T-helper 22 cell (primary cell): ENCODE measurements at regions not wholly inside any gene's neighbourhood (a gene's known extent, or its start where the extent isn't known, plus 50 kb on each side); places are given as distances from the start of the nearest gene placed in this dataset.

ENCODE experiments used
- DNase-seq: peaks from one replicate; pipeline ENCODE4 v3.0.0-alpha.2; 2020; ENCODE audit warnings: low read depth

GRCh38 chr7:106419455-106420182 lies 134.8 kb upstream of the NAMPT start:
- no peak for DNase-seq

- DNase-seq: no peak
Measured at GRCh38 chr7:106418526-106418925, 133.7 kb upstream of the NAMPT start.

- no peak for DNase-seq
Measured at GRCh38 chr7:106418094-106418493, 133.3 kb upstream of the NAMPT start.

GRCh38 chr7:106417273-106417902 lies 132.6 kb upstream of the NAMPT start:
- DNase-seq: no peak

- no peak for DNase-seq
Measured at GRCh38 chr7:106416430-106416829, 131.6 kb upstream of the NAMPT start.

GRCh38 chr7:106415433-106415832 lies 130.7 kb upstream of the NAMPT start:
- DNase-seq: no peak

- DNase-seq: no peak
Measured at GRCh38 chr7:106413446-106413845, 128.7 kb upstream of the NAMPT start.

- DNase-seq: no peak
Measured at GRCh38 chr7:106405697-106406141, 120.9 kb upstream of the NAMPT start.

- DNase-seq: no peak
Measured at GRCh38 chr7:106402898-106403297, 118.1 kb upstream of the NAMPT start.

- DNase-seq: no peak
Measured at GRCh38 chr7:106400923-106401322, 116.1 kb upstream of the NAMPT start.

GRCh38 chr7:106398786-106399185 lies 114.0 kb upstream of the NAMPT start:
- DNase-seq: no peak

GRCh38 chr7:106397994-106398393 lies 113.2 kb upstream of the NAMPT start:
- DNase-seq: no peak

- no peak for DNase-seq
Measured at GRCh38 chr7:106394526-106394925, 109.7 kb upstream of the NAMPT start.

GRCh38 chr7:106393564-106394251 lies 108.9 kb upstream of the NAMPT start:
- DNase-seq: no peak

- no peak for DNase-seq
Measured at GRCh38 chr7:106392590-106392989, 107.8 kb upstream of the NAMPT start.

GRCh38 chr7:106392144-106392543 lies 107.4 kb upstream of the NAMPT start:
- DNase-seq: no peak

GRCh38 chr7:106386958-106387357 lies 102.2 kb upstream of the NAMPT start:
- no peak for DNase-seq

- no peak for DNase-seq
Measured at GRCh38 chr7:106384373-106384772, 99.6 kb upstream of the NAMPT start.

GRCh38 chr7:106382929-106383328 lies 98.1 kb upstream of the NAMPT start:
- no peak for DNase-seq

GRCh38 chr7:106382129-106382528 lies 97.3 kb upstream of the NAMPT start:
- no peak for DNase-seq

GRCh38 chr7:106381252-106381651 lies 96.5 kb upstream of the NAMPT start:
- no peak for DNase-seq

- no peak for DNase-seq
Measured at GRCh38 chr7:106377847-106378361, 93.1 kb upstream of the NAMPT start.
